CD14-positive monocyte (primary cell): ENCODE measurements at regions not wholly inside any gene's neighbourhood (a gene's known extent, or its start where the extent isn't known, plus 50 kb on each side); places are given as distances from the start of the nearest gene placed in this dataset.

Experiments
- DNase-seq, 3 donors: peaks; one replicate each; pipeline ENCODE4 v3.0.0-alpha.2; 2011 to 2022
- H2AFZ ChIP-seq: 2 replicates; pipeline ENCODE4 v1.6.0; 2012; ENCODE audit warnings: mild to moderate bottlenecking, low read depth, low read length, inconsistent platforms; ENCODE audit not compliant: insufficient read depth, poor library complexity, severe bottlenecking
- H3K27ac ChIP-seq, 2 donors: 1 replicate in 1 of 2; 2 replicates in 1 of 2; pipeline ENCODE4 v1.5.1; 2012 to 2013; ENCODE audit warnings: low read length in 2 of 2, control low read depth in 1 of 2, inconsistent platforms in 1 of 2, low read depth in 1 of 2, mild to moderate bottlenecking in 1 of 2
- H3K27me3 ChIP-seq, 2 donors: one replicate each; pipeline versions ENCODE4 v1.6.0 to v1.6.1; 2011 to 2013; ENCODE audit warnings: low read length in 2 of 2; ENCODE audit not compliant: control insufficient read depth in 2 of 2, insufficient read depth in 2 of 2
- H3K36me3 ChIP-seq, 2 donors: replicated peaks in 1 of 2; 1 replicate in 1 of 2; 2 replicates in 1 of 2; pipeline versions ENCODE4 v1.5.1 to v1.6.1; 2012 to 2013; ENCODE audit warnings: low read length in 2 of 2, control low read depth in 1 of 2, inconsistent platforms in 1 of 2, mild to moderate bottlenecking in 1 of 2; ENCODE audit not compliant: insufficient read depth in 2 of 2, control insufficient read depth in 1 of 2
- H3K4me1 ChIP-seq, 2 donors: 1 replicate in 1 of 2; 2 replicates in 1 of 2; pipeline versions ENCODE4 v1.5.1 to v1.6.1; 2012 to 2013; ENCODE audit warnings: low read length in 2 of 2, control low read depth in 1 of 2, inconsistent platforms in 1 of 2, mild to moderate bottlenecking in 1 of 2, moderate library complexity in 1 of 2; ENCODE audit not compliant: insufficient read depth in 2 of 2, control insufficient read depth in 1 of 2
- H3K4me2 ChIP-seq: replicated peaks from 2 replicates; pipeline ENCODE3; 2012; ENCODE audit warnings: low read length, moderate library complexity, mild to moderate bottlenecking; ENCODE audit not compliant: poor library complexity, severe bottlenecking; ENCODE audit errors: extremely low read depth
- H3K4me3 ChIP-seq, 3 experiments: fragments of 200-600 bp in 1 of 3; sonication (generic) in 1 of 3; replicated peaks in 1 of 3; 1 replicate in 2 of 3; 2 replicates in 1 of 3; pipeline ENCODE4 v1.5.1; 2011 to 2013; ENCODE audit warnings: low read length in 3 of 3, mild to moderate bottlenecking in 3 of 3, control low read depth in 2 of 3, low read depth in 2 of 3, inconsistent platforms in 1 of 3, moderate library complexity in 1 of 3
- H3K79me2 ChIP-seq: 2 replicates; pipeline ENCODE4 v1.6.0; 2012; ENCODE audit warnings: mild to moderate bottlenecking, control low read depth, inconsistent platforms, low read length, moderate library complexity; ENCODE audit not compliant: insufficient read depth
- H3K9ac ChIP-seq: 2 replicates; pipeline ENCODE4 v1.6.0; 2017; ENCODE audit warnings: low read length, mild to moderate bottlenecking; ENCODE audit not compliant: insufficient read depth, poor library complexity, severe bottlenecking
- H3K9me3 ChIP-seq, 2 donors: replicated peaks in 1 of 2; 1 replicate in 1 of 2; 2 replicates in 1 of 2; pipeline versions ENCODE4 v1.5.1 to v1.6.1; 2012 to 2013; ENCODE audit warnings: low read length in 2 of 2, control low read depth in 1 of 2; ENCODE audit not compliant: control insufficient read depth in 1 of 2, insufficient read depth in 1 of 2
- H4K20me1 ChIP-seq: 2 replicates; pipeline ENCODE4 v1.6.0; 2012; ENCODE audit warnings: mild to moderate bottlenecking, low read length, control low read depth, moderate library complexity; ENCODE audit not compliant: insufficient read depth
- H3K27ac Mint-ChIP-seq, 7 donors: one replicate each; pipeline ENCODE4 v1.8.0; 2020; ENCODE audit warnings: mild to moderate bottlenecking in 7 of 7, mixed read lengths in 7 of 7, moderate library complexity in 6 of 7, inconsistent platforms in 2 of 7
- H3K27me3 Mint-ChIP-seq, 3 donors: one replicate each; pipeline ENCODE4 v1.8.0; 2021 to 2022; ENCODE audit warnings: low read depth in 3 of 3, mild to moderate bottlenecking in 3 of 3, mixed read lengths in 3 of 3, moderate library complexity in 3 of 3, inconsistent platforms in 1 of 3
- H3K36me3 Mint-ChIP-seq, 2 donors: one replicate each; pipeline ENCODE4 v1.8.0; 2020; ENCODE audit warnings: mixed read lengths in 2 of 2, inconsistent platforms in 1 of 2, mild to moderate bottlenecking in 1 of 2
- H3K4me1 Mint-ChIP-seq: one replicate; pipeline ENCODE4 v1.8.0; 2020; ENCODE audit warnings: mild to moderate bottlenecking, mixed read lengths
- H3K4me3 Mint-ChIP-seq, 2 donors: one replicate each; pipeline ENCODE4 v1.8.0; 2020; ENCODE audit warnings: mild to moderate bottlenecking in 2 of 2, mixed read lengths in 2 of 2, moderate library complexity in 1 of 2
- H3K9me3 Mint-ChIP-seq, 7 donors: one replicate each; pipeline ENCODE4 v1.8.0; 2020 to 2022; ENCODE audit warnings: mixed read lengths in 7 of 7, mild to moderate bottlenecking in 6 of 7, moderate library complexity in 6 of 7, inconsistent platforms in 2 of 7
- WGBS: methylation state at CpG from one replicate; pipeline ENCODE4 v1.1.5; 2013; ENCODE audit warnings: missing lambda C conversion rate; ENCODE audit not compliant: insufficient coverage; 5-methylcytosine and 5-hydroxymethylcytosine counted together
- intact Hi-C, 2 donors: fragments of 100-400 bp; cut with micrococcal nuclease; formaldehyde crosslinking; loops; one replicate each; pipeline versions ENCODE4 v1.15.0 to v1.15.1; 2023
- TF ChIP-seq, protein P1 (sequence below): fragments of 200-600 bp; IDR thresholded peaks from one replicate; pipeline ENCODE4 v1.8.0; 2022; ENCODE audit warnings: antibody characterized with exemption, mild to moderate bottlenecking

DNA sequence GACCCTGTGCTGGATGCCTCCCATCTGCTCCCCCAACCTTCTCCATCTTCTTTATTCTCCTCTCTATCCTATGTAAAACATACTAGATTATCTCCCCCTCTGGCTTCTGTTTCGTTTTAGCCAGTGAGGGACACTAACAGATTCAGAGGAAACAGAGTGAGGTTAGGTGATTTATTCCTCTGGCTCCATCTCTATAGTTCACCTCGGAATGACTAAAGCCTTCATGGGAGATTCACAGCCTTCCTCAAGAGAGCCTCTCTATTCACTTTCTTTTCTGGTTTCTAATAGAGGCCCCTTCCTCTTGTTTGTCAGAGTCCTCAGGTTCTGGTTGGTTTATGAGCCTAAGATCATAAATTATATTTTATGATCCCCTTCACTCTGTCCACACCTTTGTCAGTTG is 633.1 kb upstream of the TYRP1 start:
- no peak for DNase-seq
- H3K9me3 Mint-ChIP-seq = peaks cover 0 to 3% (median 2%) of the 10 kb centered on the region in 7 donors
- Histone ChIP-seq H3K27me3 (no peaks in the 10 kb centered on the region), H4K20me1 (no peaks in the 10 kb centered on the region), H3K4me1 (no peaks in the 10 kb centered on the region), H3K4me3 (no peak overlapping the region), H3K79me2 (no peaks in the 10 kb centered on the region), H3K9ac (no peak overlapping the region), H2AFZ (no peak overlapping the region), H3K36me3 (no peaks in the 10 kb centered on the region), H3K27ac (no peak overlapping the region), H3K9me3 (peaks cover 0 to 7% of the 10 kb centered on the region in 2 donors), H3K4me2 (no peak overlapping the region)
- no peak overlapping the region for H3K27ac Mint-ChIP-seq
- no CpG with 5 or more reads among the region's 2 CpGs for WGBS
- TF ChIP-seq, protein P1, sequence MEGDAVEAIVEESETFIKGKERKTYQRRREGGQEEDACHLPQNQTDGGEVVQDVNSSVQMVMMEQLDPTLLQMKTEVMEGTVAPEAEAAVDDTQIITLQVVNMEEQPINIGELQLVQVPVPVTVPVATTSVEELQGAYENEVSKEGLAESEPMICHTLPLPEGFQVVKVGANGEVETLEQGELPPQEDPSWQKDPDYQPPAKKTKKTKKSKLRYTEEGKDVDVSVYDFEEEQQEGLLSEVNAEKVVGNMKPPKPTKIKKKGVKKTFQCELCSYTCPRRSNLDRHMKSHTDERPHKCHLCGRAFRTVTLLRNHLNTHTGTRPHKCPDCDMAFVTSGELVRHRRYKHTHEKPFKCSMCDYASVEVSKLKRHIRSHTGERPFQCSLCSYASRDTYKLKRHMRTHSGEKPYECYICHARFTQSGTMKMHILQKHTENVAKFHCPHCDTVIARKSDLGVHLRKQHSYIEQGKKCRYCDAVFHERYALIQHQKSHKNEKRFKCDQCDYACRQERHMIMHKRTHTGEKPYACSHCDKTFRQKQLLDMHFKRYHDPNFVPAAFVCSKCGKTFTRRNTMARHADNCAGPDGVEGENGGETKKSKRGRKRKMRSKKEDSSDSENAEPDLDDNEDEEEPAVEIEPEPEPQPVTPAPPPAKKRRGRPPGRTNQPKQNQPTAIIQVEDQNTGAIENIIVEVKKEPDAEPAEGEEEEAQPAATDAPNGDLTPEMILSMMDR = no peak
- intact Hi-C loops = no loop called here
- H3K27me3 Mint-ChIP-seq = no peaks in the 10 kb centered on the region
- no peaks in the 10 kb centered on the region for H3K36me3 Mint-ChIP-seq
- H3K4me1 Mint-ChIP-seq = no peaks in the 10 kb centered on the region
- H3K4me3 Mint-ChIP-seq = no peak overlapping the region

GRCh38 chr9:12060811-12061210 is 632.4 kb upstream of the TYRP1 start:
- H3K4me3 Mint-ChIP-seq = no peak overlapping the region
- H3K9ac ChIP-seq = no peak overlapping the region
- H3K9me3 Mint-ChIP-seq = peaks cover 0 to 3% (median 2%) of the 10 kb centered on the region in 7 donors
- H4K20me1 ChIP-seq = no peaks in the 10 kb centered on the region
- TF ChIP-seq, protein P1 = no peak
- H3K4me1 ChIP-seq = no peaks in the 10 kb centered on the region
- no peaks in the 10 kb centered on the region for H3K4me1 Mint-ChIP-seq
- no peak overlapping the region for H2AFZ ChIP-seq
- H3K4me3 ChIP-seq = no peak overlapping the region
- no peak for DNase-seq
- no peak overlapping the region for H3K27ac ChIP-seq
- no peaks in the 10 kb centered on the region for H3K36me3 ChIP-seq
- no CpG with 5 or more reads among the region's 2 CpGs for WGBS
- peaks cover 0 to 5% of the 10 kb centered on the region in 2 donors for H3K9me3 ChIP-seq
- no peaks in the 10 kb centered on the region for H3K79me2 ChIP-seq
- no peak overlapping the region for H3K4me2 ChIP-seq
- H3K27ac Mint-ChIP-seq = no peak overlapping the region
- no peaks in the 10 kb centered on the region for H3K27me3 ChIP-seq
- no peaks in the 10 kb centered on the region for H3K27me3 Mint-ChIP-seq
- no peaks in the 10 kb centered on the region for H3K36me3 Mint-ChIP-seq
- intact Hi-C loops = no loop called here
